ENCODE measurements at regions not wholly inside any gene's neighbourhood (a gene's known extent, or its start where the extent isn't known, plus 50 kb on each side); places are given as distances from the start of the nearest gene placed in this dataset.

DNA sequence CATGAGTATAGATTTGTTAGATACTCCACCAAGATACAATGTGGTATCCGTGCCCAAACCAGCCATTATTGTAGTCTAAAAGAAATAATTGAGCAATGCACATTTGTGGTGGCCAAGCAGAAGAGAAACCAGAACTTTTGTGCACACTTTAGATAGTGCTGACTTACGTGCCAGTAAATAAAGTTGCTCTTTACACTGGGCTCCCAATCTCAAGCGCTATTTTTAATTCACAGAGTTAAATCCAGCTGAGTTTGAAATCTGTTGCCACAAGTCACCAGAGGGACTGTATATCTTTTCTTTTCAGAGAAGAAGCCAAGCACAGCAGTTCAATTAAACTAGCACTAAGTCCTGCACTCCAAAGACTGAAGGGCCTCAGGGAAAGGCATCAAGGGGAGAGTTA is 680.4 kb downstream of the TDRD15 start:
- TF ChIP-seq, protein P1, sequence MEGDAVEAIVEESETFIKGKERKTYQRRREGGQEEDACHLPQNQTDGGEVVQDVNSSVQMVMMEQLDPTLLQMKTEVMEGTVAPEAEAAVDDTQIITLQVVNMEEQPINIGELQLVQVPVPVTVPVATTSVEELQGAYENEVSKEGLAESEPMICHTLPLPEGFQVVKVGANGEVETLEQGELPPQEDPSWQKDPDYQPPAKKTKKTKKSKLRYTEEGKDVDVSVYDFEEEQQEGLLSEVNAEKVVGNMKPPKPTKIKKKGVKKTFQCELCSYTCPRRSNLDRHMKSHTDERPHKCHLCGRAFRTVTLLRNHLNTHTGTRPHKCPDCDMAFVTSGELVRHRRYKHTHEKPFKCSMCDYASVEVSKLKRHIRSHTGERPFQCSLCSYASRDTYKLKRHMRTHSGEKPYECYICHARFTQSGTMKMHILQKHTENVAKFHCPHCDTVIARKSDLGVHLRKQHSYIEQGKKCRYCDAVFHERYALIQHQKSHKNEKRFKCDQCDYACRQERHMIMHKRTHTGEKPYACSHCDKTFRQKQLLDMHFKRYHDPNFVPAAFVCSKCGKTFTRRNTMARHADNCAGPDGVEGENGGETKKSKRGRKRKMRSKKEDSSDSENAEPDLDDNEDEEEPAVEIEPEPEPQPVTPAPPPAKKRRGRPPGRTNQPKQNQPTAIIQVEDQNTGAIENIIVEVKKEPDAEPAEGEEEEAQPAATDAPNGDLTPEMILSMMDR (IDR thresholded peaks at IDR 0.05; ENCODE audit: low read depth, low read length) = no peak
- DNase-seq = no peak
- Histone ChIP-seq H3K27me3 (no peaks in the 10 kb centered on the region), H3K36me3 (no peaks in the 10 kb centered on the region), H3K4me1 (no peaks in the 10 kb centered on the region), H3K4me3 (ENCODE audit: low read depth, low read length) (no peak overlapping the region), H3K9me3 (no peaks in the 10 kb centered on the region)

GRCh38 chr2:21811541-21811940 is 687.8 kb downstream of the TDRD15 start:
- no peak for DNase-seq
- TF ChIP-seq, protein P1 (IDR thresholded peaks at IDR 0.05; ENCODE audit: low read depth, low read length) = no peak
- no peaks in the 10 kb centered on the region for H3K9me3 ChIP-seq
- H3K36me3 ChIP-seq = no peaks in the 10 kb centered on the region
- H3K4me3 ChIP-seq (ENCODE audit: low read depth, low read length) = no peak overlapping the region
- H3K27me3 ChIP-seq = no peaks in the 10 kb centered on the region
- H3K4me1 ChIP-seq = no peaks in the 10 kb centered on the region

- Histone ChIP-seq H3K9me3 (no peaks in the 10 kb centered on the region), H3K36me3 (no peaks in the 10 kb centered on the region), H3K4me1 (no peaks in the 10 kb centered on the region), H3K27me3 (no peaks in the 10 kb centered on the region), H3K4me3 (ENCODE audit: low read depth, low read length) (no peak overlapping the region)
- no peak for DNase-seq
- TF ChIP-seq, protein P1 (IDR thresholded peaks at IDR 0.05; ENCODE audit: low read depth, low read length) = no peak
Observed at GRCh38 chr2:21812766-21813165, 689.0 kb downstream of the TDRD15 start.

DNA sequence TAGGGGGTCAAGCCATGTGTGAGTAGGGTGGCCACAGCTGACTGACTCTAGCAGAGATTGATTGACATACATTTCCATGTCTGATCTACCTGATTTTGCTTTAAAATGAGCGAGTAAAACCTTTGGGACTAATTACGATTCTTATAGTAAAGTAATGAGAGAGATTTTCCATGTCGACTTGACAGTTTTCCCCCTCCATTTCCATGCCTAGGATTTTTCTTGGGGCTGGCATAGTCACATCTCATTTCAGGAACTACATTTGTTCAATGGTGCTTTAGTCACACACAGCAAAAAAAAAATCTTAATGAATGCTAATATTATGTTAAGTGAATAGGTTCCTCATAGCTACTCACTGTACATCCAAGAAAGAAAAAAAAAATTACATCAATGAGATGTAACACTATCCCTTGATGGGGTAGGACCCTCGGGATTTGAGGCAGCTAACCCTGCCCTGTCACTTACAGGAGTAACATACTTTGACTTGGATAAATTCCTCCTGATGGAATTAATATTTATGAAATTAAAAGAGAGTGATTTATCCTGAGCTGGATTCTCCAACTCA is 690.9 kb downstream of the TDRD15 start:
- Histone ChIP-seq H3K4me1 (no peaks in the 10 kb centered on the region), H3K27me3 (no peaks in the 10 kb centered on the region), H3K4me3 (ENCODE audit: low read depth, low read length) (no peak overlapping the region), H3K36me3 (no peaks in the 10 kb centered on the region), H3K9me3 (no peaks in the 10 kb centered on the region)
- TF ChIP-seq, protein P1 (IDR thresholded peaks at IDR 0.05; ENCODE audit: low read depth, low read length) = no peak
- DNase-seq = no peak

DNA sequence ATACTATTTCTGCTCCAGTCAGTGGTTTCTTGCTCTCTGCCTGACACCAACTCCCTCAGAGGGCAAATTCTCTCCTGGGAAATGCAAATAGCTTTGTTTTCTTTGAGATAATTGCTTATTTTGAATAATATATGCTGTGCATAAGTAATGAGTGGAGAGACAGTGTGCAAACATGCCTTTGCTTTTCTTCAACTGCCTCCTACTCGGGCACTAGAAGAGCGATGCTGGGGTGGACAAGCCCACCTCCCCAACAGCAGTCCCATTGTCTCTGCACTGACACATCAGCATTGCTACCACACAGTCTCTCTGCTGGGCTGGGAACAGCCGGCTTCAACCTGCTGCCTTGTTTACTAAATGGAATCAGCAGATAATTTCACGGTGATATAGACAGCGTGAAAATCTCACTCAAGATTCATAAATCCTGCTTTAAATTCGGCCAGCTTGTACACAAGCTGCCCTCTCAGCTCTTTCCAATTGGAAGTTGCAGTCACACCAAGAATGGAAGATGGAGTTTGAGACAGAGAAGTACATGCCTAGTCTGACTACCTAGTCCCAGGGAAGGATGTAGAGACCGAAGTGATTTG is 694.5 kb downstream of the TDRD15 start:
- DNase-seq = no peak
- H3K4me1 ChIP-seq = no peaks in the 10 kb centered on the region; the same call in 1 of the 2 replicates
- TF ChIP-seq, protein P1 (IDR thresholded peaks at IDR 0.05; ENCODE audit: low read depth, low read length) = no peak
- H3K36me3 ChIP-seq = no peaks in the 10 kb centered on the region
- H3K4me3 ChIP-seq (ENCODE audit: low read depth, low read length) = no peak overlapping the region
- no peaks in the 10 kb centered on the region for H3K27me3 ChIP-seq
- no peaks in the 10 kb centered on the region for H3K9me3 ChIP-seq

DNA sequence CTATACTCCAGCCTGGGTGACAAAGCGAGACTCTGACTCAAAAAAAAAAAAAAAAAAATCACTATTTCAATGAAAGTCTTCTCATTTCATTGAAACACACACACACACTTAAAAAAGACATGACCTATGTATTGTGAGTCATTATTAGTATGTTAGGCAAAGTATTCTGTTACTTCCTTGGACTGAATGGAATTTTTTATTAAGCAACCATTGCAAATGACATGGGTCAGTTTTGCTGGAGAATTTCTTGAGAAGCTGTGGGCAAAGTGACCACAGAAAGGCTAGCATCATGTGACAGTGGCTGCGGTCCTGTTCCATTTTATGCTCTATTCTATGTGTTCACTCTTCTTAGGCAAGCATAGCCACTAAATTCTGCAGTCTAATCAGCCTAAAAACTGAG is 695.7 kb downstream of the TDRD15 start:
- DNase-seq = no peak
- TF ChIP-seq, protein P1 (IDR thresholded peaks at IDR 0.05; ENCODE audit: low read depth, low read length) = no peak
- H3K4me1 ChIP-seq = no peaks in the 10 kb centered on the region; the same call in 1 of the 2 replicates
- H3K4me3 ChIP-seq (ENCODE audit: low read depth, low read length) = no peak overlapping the region
- H3K27me3 ChIP-seq = no peaks in the 10 kb centered on the region
- H3K36me3 ChIP-seq = no peaks in the 10 kb centered on the region
- H3K9me3 ChIP-seq = no peaks in the 10 kb centered on the region

Measured in BE2C (cell line).